ENCODE measurements at regions not wholly inside any gene's neighbourhood (a gene's known extent, or its start where the extent isn't known, plus 50 kb on each side); places are given as distances from the start of the nearest gene placed in this dataset.

GRCh38 chr2:17104454-17104853 is 413.8 kb downstream of the RAD51AP2 start:
- H2BK12ac ChIP-seq (ENCODE audit: insufficient read length, low read depth, low read length): no peak overlapping the region
- no peak for DNase-seq

More at GRCh38 chr2:17104454-17104853, 413.8 kb downstream of the RAD51AP2 start:
- H3K56ac ChIP-seq (ENCODE audit: insufficient read length, low read depth, low read length): no peak overlapping the region
- H4K20me1 ChIP-seq (ENCODE audit: control insufficient read depth, insufficient read depth, insufficient read length): no peaks in the 10 kb centered on the region
- H3K4me1 Mint-ChIP-seq: peaks cover 0 to 2% of the 10 kb centered on the region in 2 experiments; a peak in 1 of 4 replicates
- no peaks in the 10 kb centered on the region for H3K36me3 Mint-ChIP-seq (ENCODE audit: insufficient read depth in 1 of 3, low read depth in 3 of 3)
- H3K79me2 ChIP-seq (ENCODE audit: insufficient read depth, low read length): no peaks in the 10 kb centered on the region
- no peak overlapping the region for H2BK5ac ChIP-seq (ENCODE audit: insufficient read length, low read length)
- H3K9ac ChIP-seq (ENCODE audit: extremely low read depth, insufficient read length, low read length): no peak overlapping the region
- no peaks in the 10 kb centered on the region for H3K27me3 ChIP-seq (ENCODE audit: insufficient read depth, low read length)
- H3K18ac ChIP-seq (ENCODE audit: insufficient read length, low read depth, low read length): no peak overlapping the region
- H4K8ac ChIP-seq (replicated peaks; ENCODE audit: insufficient read length, low read depth, low read length): no peak overlapping the region
- H2BK120ac ChIP-seq (ENCODE audit: low read depth, low read length, poor library complexity, severe bottlenecking): no peak overlapping the region
- H3K27me3 Mint-ChIP-seq (ENCODE audit: low read depth): no peaks in the 10 kb centered on the region
- H3K4me1 ChIP-seq (ENCODE audit: insufficient read depth, low read length): no peaks in the 10 kb centered on the region
- no peak overlapping the region for H2BK20ac ChIP-seq (ENCODE audit: low read depth, low read length, poor library complexity, severe bottlenecking)
- no peak overlapping the region for H3K4ac ChIP-seq (ENCODE audit: low read depth, low read length)
- H2AK5ac ChIP-seq (ENCODE audit: insufficient read length, low read length): no peak overlapping the region
- H3K4me2 ChIP-seq (ENCODE audit: insufficient read depth, insufficient read length, low read length): no peak overlapping the region
- no peak overlapping the region for H4K5ac ChIP-seq (ENCODE audit: insufficient read length, low read depth, low read length)
- H3K27ac Mint-ChIP-seq: 0 out of 7 replicates have a peak overlapping the region, but pooled peaks of 1 of the 3 experiments have one; percentile 59
- H3K14ac ChIP-seq (ENCODE audit: insufficient read depth, low read length): no peak overlapping the region
- no peak overlapping the region for H3K23ac ChIP-seq (ENCODE audit: insufficient read length, low read depth, low read length)
- H2AFZ ChIP-seq (ENCODE audit: low read length): no peak overlapping the region
- no peak overlapping the region for H3K27ac ChIP-seq (ENCODE audit: insufficient read length, low read depth, low read length)
- no peak overlapping the region for H4K91ac ChIP-seq (ENCODE audit: insufficient read length, low read depth, low read length)
- H3K23me2 ChIP-seq (ENCODE audit: insufficient read length, low read depth, low read length, poor library complexity, severe bottlenecking): no peaks in the 10 kb centered on the region
- no peak overlapping the region for H2BK15ac ChIP-seq (ENCODE audit: low read depth, low read length)
- H3K9me3 ChIP-seq (ENCODE audit: control insufficient read depth, low read depth, low read length): no peaks in the 10 kb centered on the region
- TF ChIP-seq CTCF (conservative IDR thresholded peaks at IDR 0.05): no peak
- no peaks in the 10 kb centered on the region for H3K9me3 Mint-ChIP-seq
- H3K4me3 Mint-ChIP-seq: no peak overlapping the region
- H3K79me1 ChIP-seq (ENCODE audit: insufficient read depth, low read depth, low read length, poor library complexity, severe bottlenecking): no peaks in the 10 kb centered on the region
- H3T11ph ChIP-seq (ENCODE audit: low read length): no peak overlapping the region

All from H9 (cell line).